Endothelial cell of umbilical vein (primary cell): ENCODE measurements at regions not wholly inside any gene's neighbourhood (a gene's known extent, or its start where the extent isn't known, plus 50 kb on each side); places are given as distances from the start of the nearest gene placed in this dataset.

Experiments used
- CTCF ChIP-seq, 2 donors: IDR thresholded peaks; 1 replicate in 1 of 2; 2 replicates in 1 of 2; pipeline ENCODE4 v1.5.1; 2011; ENCODE audit warnings: low read length in 2 of 2, mild to moderate bottlenecking in 2 of 2, moderate library complexity in 2 of 2, control low read depth in 1 of 2, inconsistent platforms in 1 of 2, low read depth in 1 of 2; ENCODE audit not compliant: insufficient read depth in 1 of 2; ENCODE audit errors: extremely low read depth in 1 of 2
- MAX ChIP-seq: IDR thresholded peaks from 2 replicates; pipeline ENCODE4 v1.6.1; 2011; ENCODE audit not compliant: insufficient read depth, insufficient read length
- MYC ChIP-seq: IDR thresholded peaks from one replicate; pipeline ENCODE4 v1.6.1; 2011; ENCODE audit warnings: mild to moderate bottlenecking, low read depth, low read length
- POLR2AphosphoS5 ChIP-seq: IDR thresholded peaks from 2 replicates; pipeline ENCODE4 v1.6.1; 2012; ENCODE audit warnings: low read depth, mild to moderate bottlenecking, control low read depth, low read length, moderate library complexity; ENCODE audit not compliant: insufficient read depth

- TF ChIP-seq MYC (no peak), CTCF (IDR thresholded peaks at IDR 0.05; ENCODE audit: extremely low read depth in 1 of 2, insufficient read depth in 1 of 2, low read depth in 1 of 2, low read length in 2 of 2) (no peak), POLR2AphosphoS5 (no peak), MAX (no peak)
Measured at GRCh38 chr5:6849316-6850105, 136.3 kb downstream of the TENT4A start.
